ENCODE measurements at regions not wholly inside any gene's neighbourhood (a gene's known extent, or its start where the extent isn't known, plus 50 kb on each side); places are given as distances from the start of the nearest gene placed in this dataset.
A peak's percentile ranks its signal among the peaks of the same experiment; 100 is the strongest.

- Histone ChIP-seq H3K4me3 (ENCODE audit: low read depth, low read length, poor library complexity, severe bottlenecking) (no peak overlapping the region), H3K79me2 (ENCODE audit: insufficient read depth, low read depth, low read length) (no peaks in the 10 kb centered on the region), H2AFZ (ENCODE audit: low read length) (no peak overlapping the region), H3K4me1 (ENCODE audit: insufficient read depth, low read length, poor library complexity, severe bottlenecking) (no peaks in the 10 kb centered on the region), H4K20me1 (ENCODE audit: insufficient read depth, low read length) (no peaks in the 10 kb centered on the region), H3K9me2 (ENCODE audit: insufficient read depth, low read length) (no peaks in the 10 kb centered on the region), H3K36me3 (ENCODE audit: insufficient read depth, low read length) (no peaks in the 10 kb centered on the region), H3K9me3 (ENCODE audit: low read length) (no peaks in the 10 kb centered on the region), H3K27ac (ENCODE audit: low read depth, low read length, poor library complexity, severe bottlenecking) (no peak overlapping the region), H3K4me2 (ENCODE audit: low read length) (no peak overlapping the region)
- intact Hi-C loops (cut with micrococcal nuclease; ENCODE audit: unreplicated experiment) = loop anchor here (1.0 kb wide), 1 partner anchor 209 kb away; no protein-coding TSS in a partner anchor
- TF ChIP-seq EZH2phosphoT487 (IDR thresholded peaks at IDR 0.05; ENCODE audit: borderline replicate concordance, low read depth, low read length) (no peak), CTCF (conservative IDR thresholded peaks at IDR 0.05; ENCODE audit: low read length) (peak; percentile 60)
- BruUV-seq (replicated peaks) = no TSS peak
- CTCF ChIA-PET (ENCODE audit: unreplicated experiment) = no interaction called here
- peak; percentile 1 for DNase-seq (ENCODE audit: low spot score)
- POLR2A ChIA-PET = no interaction called here
Observed at GRCh38 chr4:156378033-156378665, 424.5 kb upstream of the CTSO start.

- Histone ChIP-seq H3K4me1 (ENCODE audit: insufficient read depth, low read length, poor library complexity, severe bottlenecking) (no peaks in the 10 kb centered on the region), H3K79me2 (ENCODE audit: insufficient read depth, low read depth, low read length) (no peaks in the 10 kb centered on the region), H3K9me3 (ENCODE audit: low read length) (no peaks in the 10 kb centered on the region), H3K4me3 (ENCODE audit: low read depth, low read length, poor library complexity, severe bottlenecking) (no peak overlapping the region), H2AFZ (ENCODE audit: low read length) (no peak overlapping the region), H3K4me2 (ENCODE audit: low read length) (no peak overlapping the region), H3K36me3 (ENCODE audit: insufficient read depth, low read length) (no peaks in the 10 kb centered on the region), H3K9me2 (ENCODE audit: insufficient read depth, low read length) (no peaks in the 10 kb centered on the region), H3K27ac (ENCODE audit: low read depth, low read length, poor library complexity, severe bottlenecking) (no peak overlapping the region), H4K20me1 (ENCODE audit: insufficient read depth, low read length) (no peaks in the 10 kb centered on the region)
- intact Hi-C loops (cut with micrococcal nuclease; ENCODE audit: unreplicated experiment) = no loop called here
- CTCF ChIA-PET (ENCODE audit: unreplicated experiment) = no interaction called here
- DNase-seq (ENCODE audit: low spot score) = no peak
- TF ChIP-seq CTCF (conservative IDR thresholded peaks at IDR 0.05; ENCODE audit: low read length) (no peak), EZH2phosphoT487 (IDR thresholded peaks at IDR 0.05; ENCODE audit: borderline replicate concordance, low read depth, low read length) (no peak)
- POLR2A ChIA-PET = no interaction called here
- no TSS peak for BruUV-seq (replicated peaks)
Observed at GRCh38 chr4:156377036-156377710, 423.5 kb upstream of the CTSO start.

- ChIA-PET CTCF (ENCODE audit: unreplicated experiment) (no interaction called here), POLR2A (no interaction called here)
- no TSS peak for BruUV-seq (replicated peaks)
- Histone ChIP-seq H3K79me2 (ENCODE audit: insufficient read depth, low read depth, low read length) (no peaks in the 10 kb centered on the region), H2AFZ (ENCODE audit: low read length) (no peak overlapping the region), H3K4me2 (ENCODE audit: low read length) (no peak overlapping the region), H3K4me3 (ENCODE audit: low read depth, low read length, poor library complexity, severe bottlenecking) (no peak overlapping the region), H3K27ac (ENCODE audit: low read depth, low read length, poor library complexity, severe bottlenecking) (no peak overlapping the region), H3K36me3 (ENCODE audit: insufficient read depth, low read length) (no peaks in the 10 kb centered on the region), H3K4me1 (ENCODE audit: insufficient read depth, low read length, poor library complexity, severe bottlenecking) (no peaks in the 10 kb centered on the region), H4K20me1 (ENCODE audit: insufficient read depth, low read length) (no peaks in the 10 kb centered on the region), H3K9me2 (ENCODE audit: insufficient read depth, low read length) (no peaks in the 10 kb centered on the region), H3K9me3 (ENCODE audit: low read length) (no peaks in the 10 kb centered on the region)
- TF ChIP-seq EZH2phosphoT487 (IDR thresholded peaks at IDR 0.05; ENCODE audit: borderline replicate concordance, low read depth, low read length) = no peak
- DNase-seq (ENCODE audit: low spot score) = no peak
- intact Hi-C loops (cut with micrococcal nuclease; ENCODE audit: unreplicated experiment) = no loop called here
Observed at GRCh38 chr4:156374894-156375293, 421.2 kb upstream of the CTSO start.

All from OCI-LY7 (cell line).